Keratinocyte (primary cell): ENCODE measurements at regions not wholly inside any gene's neighbourhood (a gene's known extent, or its start where the extent isn't known, plus 50 kb on each side); places are given as distances from the start of the nearest gene placed in this dataset.

Experiments used
- DNase-seq: peaks from one replicate; pipeline ENCODE4 v3.0.0-alpha.2; 2011; ENCODE audit warnings: low read depth, missing footprints, low spot score
- FAIRE-seq: peaks from 2 replicates; lab custom pipeline; 2011; peaks lifted over from hg19 to GRCh38; lab: Jason Lieb, UNC
- H2AFZ ChIP-seq: 2 replicates; pipeline ENCODE4 v1.6.0; 2012; ENCODE audit warnings: low read length, control low read depth, inconsistent platforms; ENCODE audit not compliant: control insufficient read depth
- H3K27ac ChIP-seq: 2 replicates; pipeline ENCODE4 v1.5.1; 2011; ENCODE audit warnings: low read length; ENCODE audit not compliant: control insufficient read depth, insufficient read depth
- H3K27me3 ChIP-seq: 3 replicates; pipeline ENCODE4 v1.6.0; 2011; ENCODE audit warnings: low read length; ENCODE audit not compliant: control insufficient read depth, insufficient read depth; ENCODE audit errors: extremely low read depth
- H3K36me3 ChIP-seq, 2 experiments: 2 replicates in 1 of 2; 3 replicates in 1 of 2; pipeline ENCODE4 v1.5.1; 2011; ENCODE audit warnings: low read length in 2 of 2, mild to moderate bottlenecking in 1 of 2; ENCODE audit not compliant: control insufficient read depth in 2 of 2, insufficient read depth in 2 of 2; ENCODE audit errors: extremely low read depth in 1 of 2
- H3K4me1 ChIP-seq: 3 replicates; pipeline ENCODE4 v1.5.1; 2011; ENCODE audit warnings: low read length; ENCODE audit not compliant: control insufficient read depth, insufficient read depth; ENCODE audit errors: extremely low read depth
- H3K4me2 ChIP-seq: 3 replicates; pipeline ENCODE4 v1.6.0; 2011; ENCODE audit warnings: low read depth, low read length; ENCODE audit not compliant: control insufficient read depth, insufficient read depth; ENCODE audit errors: extremely low read depth
- H3K4me3 ChIP-seq, 3 experiments: fragments of 200-600 bp in 1 of 3; sonication (generic) in 1 of 3; 2 replicates in 2 of 3; 3 replicates in 1 of 3; pipeline ENCODE4 v1.5.1; 2011 to 2016; ENCODE audit warnings: low read length in 3 of 3, mild to moderate bottlenecking in 3 of 3, control low read depth in 2 of 3, inconsistent platforms in 1 of 3, low read depth in 1 of 3, mixed read lengths in 1 of 3, mixed run types in 1 of 3, moderate library complexity in 1 of 3; ENCODE audit not compliant: control insufficient read depth in 2 of 3, insufficient read depth in 2 of 3; ENCODE audit errors: extremely low read depth in 1 of 3
- H3K79me2 ChIP-seq: 2 replicates; pipeline ENCODE4 v1.6.0; 2012; ENCODE audit warnings: low read length; ENCODE audit not compliant: control insufficient read depth, insufficient read depth
- H3K9ac ChIP-seq: 3 replicates; pipeline ENCODE4 v1.6.0; 2011; ENCODE audit warnings: low read length; ENCODE audit not compliant: control insufficient read depth, insufficient read depth; ENCODE audit errors: extremely low read depth
- H3K9me1 ChIP-seq: 3 replicates; pipeline ENCODE4 v1.6.0; 2011; ENCODE audit warnings: low read length; ENCODE audit not compliant: control insufficient read depth, insufficient read depth; ENCODE audit errors: extremely low read depth
- H3K9me3 ChIP-seq: 2 replicates; pipeline ENCODE4 v1.5.1; 2012; ENCODE audit warnings: low read depth, low read length; ENCODE audit not compliant: control insufficient read depth
- H4K20me1 ChIP-seq: 3 replicates; pipeline ENCODE4 v1.6.0; 2011; ENCODE audit warnings: low read length; ENCODE audit not compliant: control insufficient read depth, insufficient read depth; ENCODE audit errors: extremely low read depth
- EZH2 ChIP-seq: IDR thresholded peaks from one replicate; pipeline ENCODE4 v1.6.1; 2012; ENCODE audit warnings: inconsistent platforms, mild to moderate bottlenecking, low read length, moderate library complexity
- dilution Hi-C: fragments of 300-500 bp; cut with MboI; formaldehyde crosslinking; loops from one replicate; pipeline ENCODE4 v1.7.0; 2020; ENCODE audit warnings: low sequenced_read_pairs; ENCODE audit not compliant: extremely low pct_ligation_motif_present
- TF ChIP-seq, protein P1 (sequence below), 3 experiments: IDR thresholded peaks in 1 of 3; conservative IDR thresholded peaks in 1 of 3; optimal IDR thresholded peaks in 1 of 3; 2 replicates in 2 of 3; 3 replicates in 1 of 3; pipeline versions ENCODE3 to v1.5.1; 2011; ENCODE audit warnings: low read length in 3 of 3, mild to moderate bottlenecking in 3 of 3, moderate library complexity in 2 of 3, control low read depth in 1 of 3, inconsistent platforms in 1 of 3; ENCODE audit not compliant: insufficient read depth in 2 of 3; ENCODE audit errors: extremely low read depth in 1 of 3

- no peaks in the 10 kb centered on the region for H4K20me1 ChIP-seq
- H3K36me3 ChIP-seq, result no peaks in the 10 kb centered on the region
- dilution Hi-C loops, result no loop called here
- H3K9me3 ChIP-seq, result no peaks in the 10 kb centered on the region
- no peaks in the 10 kb centered on the region for H3K9me1 ChIP-seq
- H3K79me2 ChIP-seq, result no peaks in the 10 kb centered on the region
- no peak overlapping the region for H3K4me3 ChIP-seq
- no peak overlapping the region for H2AFZ ChIP-seq
- DNase-seq (no peak), FAIRE-seq (no peak)
- no peak overlapping the region for H3K9ac ChIP-seq
- no peaks in the 10 kb centered on the region for H3K27me3 ChIP-seq
- H3K27ac ChIP-seq, result no peak overlapping the region
- no peak overlapping the region for H3K4me2 ChIP-seq
- no peaks in the 10 kb centered on the region for H3K4me1 ChIP-seq
- TF ChIP-seq EZH2, result no peak
- TF ChIP-seq, protein P1, sequence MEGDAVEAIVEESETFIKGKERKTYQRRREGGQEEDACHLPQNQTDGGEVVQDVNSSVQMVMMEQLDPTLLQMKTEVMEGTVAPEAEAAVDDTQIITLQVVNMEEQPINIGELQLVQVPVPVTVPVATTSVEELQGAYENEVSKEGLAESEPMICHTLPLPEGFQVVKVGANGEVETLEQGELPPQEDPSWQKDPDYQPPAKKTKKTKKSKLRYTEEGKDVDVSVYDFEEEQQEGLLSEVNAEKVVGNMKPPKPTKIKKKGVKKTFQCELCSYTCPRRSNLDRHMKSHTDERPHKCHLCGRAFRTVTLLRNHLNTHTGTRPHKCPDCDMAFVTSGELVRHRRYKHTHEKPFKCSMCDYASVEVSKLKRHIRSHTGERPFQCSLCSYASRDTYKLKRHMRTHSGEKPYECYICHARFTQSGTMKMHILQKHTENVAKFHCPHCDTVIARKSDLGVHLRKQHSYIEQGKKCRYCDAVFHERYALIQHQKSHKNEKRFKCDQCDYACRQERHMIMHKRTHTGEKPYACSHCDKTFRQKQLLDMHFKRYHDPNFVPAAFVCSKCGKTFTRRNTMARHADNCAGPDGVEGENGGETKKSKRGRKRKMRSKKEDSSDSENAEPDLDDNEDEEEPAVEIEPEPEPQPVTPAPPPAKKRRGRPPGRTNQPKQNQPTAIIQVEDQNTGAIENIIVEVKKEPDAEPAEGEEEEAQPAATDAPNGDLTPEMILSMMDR (optimal IDR thresholded peaks at IDR 0.05 in 1 of 3, IDR thresholded peaks at IDR 0.05 in 1 of 3, conservative IDR thresholded peaks at IDR 0.05 in 1 of 3; ENCODE audit: extremely low read depth in 1 of 3, insufficient read depth in 2 of 3, low read length in 3 of 3), result no peak
Measured at GRCh38 chr6:68040780-68041179, 594.3 kb upstream of the ADGRB3 start.

GRCh38 chr6:68040312-68040778, 594.7 kb upstream of the ADGRB3 start:
- no peaks in the 10 kb centered on the region for H4K20me1 ChIP-seq
- no peaks in the 10 kb centered on the region for H3K27me3 ChIP-seq
- no peak for DNase-seq
- H2AFZ ChIP-seq, result no peak overlapping the region
- H3K9me3 ChIP-seq, result no peaks in the 10 kb centered on the region
- no peaks in the 10 kb centered on the region for H3K4me1 ChIP-seq
- dilution Hi-C loops, result no loop called here
- no peak overlapping the region for H3K4me2 ChIP-seq
- H3K9ac ChIP-seq, result no peak overlapping the region
- H3K27ac ChIP-seq, result no peak overlapping the region
- FAIRE-seq, result no peak
- H3K36me3 ChIP-seq, result no peaks in the 10 kb centered on the region
- H3K4me3 ChIP-seq, result no peak overlapping the region
- H3K9me1 ChIP-seq, result no peaks in the 10 kb centered on the region
- TF ChIP-seq, protein P1 (optimal IDR thresholded peaks at IDR 0.05 in 1 of 3, IDR thresholded peaks at IDR 0.05 in 1 of 3, conservative IDR thresholded peaks at IDR 0.05 in 1 of 3; ENCODE audit: extremely low read depth in 1 of 3, insufficient read depth in 2 of 3, low read length in 3 of 3), result no peak
- no peak for TF ChIP-seq EZH2
- H3K79me2 ChIP-seq, result no peaks in the 10 kb centered on the region
